DMS53 treated with DMSO at 0.1 percent for 48 hours (cell line): ENCODE measurements at regions not wholly inside any gene's neighbourhood (a gene's known extent, or its start where the extent isn't known, plus 50 kb on each side); places are given as distances from the start of the nearest gene placed in this dataset.
A peak's percentile ranks its signal among the peaks of the same experiment; 100 is the strongest.

Source experiments
- DNase-seq: peaks from one replicate; lab custom pipeline; 2025; ENCODE audit not compliant: unreplicated experiment; lab: John Stamatoyannopoulos, UW

DNA sequence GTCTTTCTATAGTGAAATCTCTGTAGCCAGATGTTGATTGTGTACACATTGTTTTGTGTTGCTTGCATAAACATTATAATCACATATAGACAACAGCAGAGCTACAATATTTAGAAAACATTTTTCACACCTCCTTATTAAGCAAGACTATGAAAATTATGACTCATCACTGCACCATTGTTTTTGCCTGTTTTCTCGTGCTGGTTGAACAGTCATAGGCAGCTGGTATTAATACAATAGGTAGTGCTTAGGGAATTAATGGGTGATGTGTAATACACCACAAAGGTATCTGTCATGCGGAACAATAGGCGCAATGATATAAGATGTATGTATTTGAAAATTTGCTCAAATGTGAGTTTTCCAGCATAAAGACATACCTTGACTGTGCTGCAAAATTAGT, 449.3 kb downstream of the FOXG1 start:
- peak; percentile 33 for DNase-seq

DNA sequence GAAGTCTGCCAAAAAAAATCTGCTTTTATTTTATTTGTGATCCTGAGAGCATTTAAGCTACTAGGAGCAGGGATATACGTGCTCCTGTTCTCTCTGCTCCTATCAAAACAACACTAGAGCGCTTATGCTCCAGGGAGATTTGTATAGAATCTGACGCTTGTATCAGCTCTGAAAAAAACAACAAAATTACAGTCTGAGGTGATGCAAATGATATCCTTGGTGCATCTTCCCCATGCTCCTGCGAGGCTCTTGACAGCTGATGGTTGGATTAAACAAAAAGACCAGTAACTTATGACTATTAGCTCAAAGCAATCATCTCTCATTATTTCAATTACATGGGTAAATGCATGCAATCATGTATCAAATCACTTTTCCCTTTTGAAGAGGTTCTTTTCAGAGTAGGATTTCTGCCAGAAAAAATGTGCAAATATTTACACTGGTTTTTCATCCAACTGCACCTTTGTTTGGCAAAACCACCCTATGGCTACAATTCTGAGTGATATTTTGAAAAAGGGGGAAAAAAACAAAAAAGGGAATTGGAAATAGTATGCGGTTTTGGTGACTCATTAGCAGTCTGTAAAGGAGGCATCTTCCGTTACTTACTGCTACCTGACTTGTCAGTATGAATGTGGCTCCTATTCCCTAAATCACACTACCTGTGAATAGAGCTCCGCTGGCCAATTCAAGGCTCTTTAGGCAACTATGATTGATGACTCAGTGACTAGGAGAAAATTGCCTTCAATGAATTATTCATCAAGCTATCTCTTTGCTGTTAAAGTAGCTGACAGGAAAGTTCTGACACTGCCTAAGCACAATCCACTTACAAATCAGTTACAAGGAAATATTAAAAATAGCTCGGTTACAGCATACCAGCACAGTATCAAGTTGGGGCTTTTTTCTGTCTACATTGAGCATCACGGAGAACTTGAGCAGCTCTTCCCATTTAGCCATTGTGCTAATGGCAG, 450.0 kb downstream of the FOXG1 start:
- peak; percentile 78 for DNase-seq

DNA sequence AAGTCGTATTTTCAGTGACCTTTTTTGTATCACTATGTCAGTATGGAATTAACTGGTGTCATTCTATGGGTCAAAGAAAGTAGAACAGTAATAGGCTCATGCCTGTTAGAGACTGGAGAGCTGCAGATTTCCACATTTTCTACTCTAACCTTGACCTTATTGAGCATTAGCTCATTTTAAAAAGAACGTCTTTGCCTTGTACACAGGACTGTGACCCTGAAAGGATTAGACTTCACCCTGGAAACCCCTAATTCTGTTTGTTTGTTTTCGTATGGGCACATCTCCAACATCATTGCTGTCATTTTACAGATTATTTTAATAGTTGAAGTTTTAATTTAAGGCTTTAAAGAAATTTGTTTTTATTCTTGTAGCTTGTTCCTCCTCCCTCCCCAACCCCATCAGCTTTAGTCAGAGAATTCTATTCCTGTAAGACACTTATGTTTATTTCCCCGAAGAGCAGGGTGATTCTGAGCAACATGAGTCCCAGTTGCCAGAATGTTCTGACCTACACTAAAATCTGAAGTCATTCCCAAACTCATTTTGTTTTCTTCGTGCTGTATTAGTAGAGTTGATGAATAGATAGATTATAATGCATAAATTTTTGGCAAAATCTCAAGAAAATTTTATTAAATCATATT, 451.3 kb downstream of the FOXG1 start:
- DNase-seq, result no peak

GRCh38 chr14:29220072-29220471, 453.5 kb downstream of the FOXG1 start:
- DNase-seq, result peak; percentile 38

DNA sequence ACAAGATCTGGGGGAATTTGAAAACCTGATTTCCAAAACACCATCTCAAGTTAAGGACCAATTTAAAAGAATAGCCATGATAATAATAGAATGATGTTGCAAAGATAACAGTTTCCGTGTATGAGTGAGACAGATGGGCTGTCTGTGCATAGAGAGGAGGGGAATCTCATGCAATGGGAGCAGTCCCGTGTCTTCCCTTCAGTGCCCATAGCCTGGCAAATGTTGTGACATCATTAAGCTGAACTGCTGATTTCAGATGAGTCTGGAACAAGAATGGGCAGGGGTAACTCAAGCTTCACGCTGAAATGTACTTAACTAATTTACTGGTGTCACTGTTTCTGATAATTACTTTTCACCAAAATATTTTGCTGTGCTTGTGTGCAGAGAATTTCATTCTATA, 454.0 kb downstream of the FOXG1 start:
- no peak for DNase-seq

DNA sequence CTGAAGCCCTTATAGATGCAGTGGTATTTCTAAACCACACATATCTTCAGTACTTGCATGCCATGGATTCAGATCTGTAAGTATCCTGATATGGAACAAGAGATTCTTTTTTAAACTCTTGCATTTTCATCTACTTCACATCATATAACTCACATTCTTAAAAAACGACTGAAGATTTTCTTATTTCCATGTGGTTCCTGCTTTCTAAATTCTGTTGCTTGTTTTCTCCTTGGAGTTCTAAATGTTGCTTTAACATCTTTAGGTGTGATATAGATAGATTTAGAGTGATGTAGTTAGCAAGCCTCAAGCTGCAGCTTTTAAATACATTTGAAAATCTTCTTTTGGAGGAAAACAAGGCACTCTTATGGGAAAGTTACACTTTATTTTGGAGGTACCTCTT, 455.4 kb downstream of the FOXG1 start:
- no peak for DNase-seq

GRCh38 chr14:29222671-29223268, 456.2 kb downstream of the FOXG1 start:
- peak; percentile 27 for DNase-seq

DNA sequence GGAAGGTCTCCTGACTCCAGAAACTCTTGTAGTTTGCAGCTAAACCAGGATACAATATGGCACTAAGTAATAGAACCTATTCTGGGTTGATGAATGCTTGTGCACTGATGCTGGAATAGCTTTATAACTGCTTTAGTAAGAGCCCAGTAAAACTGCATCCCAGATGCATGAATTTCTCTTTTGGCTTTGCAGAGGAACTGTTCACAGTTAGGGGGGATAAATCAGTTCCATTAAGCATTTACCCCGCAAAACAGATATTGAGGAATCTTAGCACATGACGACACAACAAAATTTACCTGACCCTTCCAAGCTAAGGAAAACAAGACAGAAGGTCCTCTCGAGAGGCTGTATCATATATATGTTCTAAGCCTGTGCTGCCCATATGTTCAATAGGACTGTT, 457.4 kb downstream of the FOXG1 start:
- DNase-seq, result no peak

GRCh38 chr14:29227631-29228030, 461.0 kb downstream of the FOXG1 start:
- DNase-seq, result no peak

DNA sequence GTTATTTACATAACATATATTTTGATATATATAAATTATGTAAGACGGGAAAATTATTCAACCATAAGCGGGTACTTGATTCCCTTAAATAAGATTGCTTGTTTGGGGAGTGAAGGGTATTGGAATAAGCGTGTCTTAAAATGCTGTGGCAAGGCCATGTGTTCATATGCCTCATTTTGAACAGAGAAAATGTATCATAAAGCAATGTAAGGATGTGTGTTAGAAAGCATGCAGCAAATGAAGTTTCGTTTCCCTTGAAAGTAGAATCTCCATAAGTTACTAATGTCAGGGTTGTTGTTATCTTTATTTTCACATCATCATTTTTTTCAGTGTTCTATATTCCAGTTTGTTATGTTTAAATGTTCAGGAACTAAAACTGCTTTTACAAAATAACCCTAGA, 465.6 kb downstream of the FOXG1 start:
- no peak for DNase-seq

DNA sequence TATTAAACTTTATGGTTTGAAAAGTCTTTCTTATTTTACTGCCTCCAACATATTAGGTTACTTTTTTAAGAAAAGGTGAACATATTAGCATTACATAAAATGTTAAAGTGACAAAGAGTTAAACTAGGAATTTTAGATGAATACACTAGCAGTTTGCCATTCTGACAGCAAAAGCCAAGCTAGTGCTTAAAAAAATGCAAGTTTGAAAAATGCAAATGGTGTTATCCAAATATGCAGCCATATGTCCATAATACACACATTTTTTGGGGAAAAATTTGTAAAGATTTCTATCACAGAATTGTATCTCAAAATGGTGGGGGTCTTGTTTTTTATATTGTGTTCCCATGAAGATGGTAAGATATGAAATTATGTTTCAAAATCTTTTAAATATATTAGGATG, 466.1 kb downstream of the FOXG1 start:
- no peak for DNase-seq

- DNase-seq, result no peak
Measured at GRCh38 chr14:29233188-29233587, 466.6 kb downstream of the FOXG1 start.

DNA sequence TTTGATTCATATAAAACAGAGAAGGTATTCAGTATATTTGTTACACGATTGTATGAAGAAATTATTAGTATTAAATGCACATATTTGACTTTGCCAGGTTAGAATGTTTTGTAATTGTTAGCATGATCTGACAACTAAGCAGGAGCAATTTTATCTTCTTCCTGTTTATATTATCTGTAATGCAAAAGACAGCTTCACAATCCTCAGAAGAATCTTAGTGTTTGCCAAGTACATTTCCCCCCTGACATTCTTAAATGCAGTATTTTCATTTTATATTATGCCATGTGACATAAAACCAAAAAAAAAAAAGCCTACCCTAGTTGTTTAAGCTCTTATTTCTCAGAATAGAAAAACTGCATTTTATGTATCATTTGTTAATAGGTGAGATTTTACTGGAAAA, 469.4 kb downstream of the FOXG1 start:
- no peak for DNase-seq

GRCh38 chr14:29236401-29236800, 469.8 kb downstream of the FOXG1 start:
- DNase-seq, result no peak

DNA sequence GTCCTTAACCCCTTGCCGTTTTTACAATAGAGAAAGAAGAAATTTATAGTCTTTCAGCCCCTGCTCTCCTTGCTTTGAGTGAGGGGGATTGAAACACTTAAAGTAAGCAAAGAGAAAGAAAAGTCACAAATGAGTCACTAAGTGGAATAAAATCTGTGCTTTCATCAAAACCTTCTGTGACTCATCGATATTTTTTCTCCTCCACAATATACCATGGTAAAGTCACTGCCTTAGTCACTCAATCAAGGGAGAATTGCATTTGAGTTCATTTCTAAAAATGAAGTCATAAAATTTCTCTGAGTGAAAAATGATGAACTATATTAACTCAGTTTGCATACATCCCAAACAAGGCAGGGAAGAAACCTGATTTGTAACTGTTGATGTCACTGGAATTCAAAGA, 470.3 kb downstream of the FOXG1 start:
- DNase-seq, result no peak

GRCh38 chr14:29240066-29240465, 473.5 kb downstream of the FOXG1 start:
- no peak for DNase-seq

- peak; percentile 16 for DNase-seq
Measured at GRCh38 chr14:29242755-29243754, 476.5 kb downstream of the FOXG1 start.

GRCh38 chr14:29255692-29256091, 489.1 kb downstream of the FOXG1 start:
- DNase-seq, result no peak

- DNase-seq, result no peak
Measured at GRCh38 chr14:29262979-29263378, 496.4 kb downstream of the FOXG1 start.

- no peak for DNase-seq
Measured at GRCh38 chr14:29264865-29265264, 498.3 kb downstream of the FOXG1 start.

DNA sequence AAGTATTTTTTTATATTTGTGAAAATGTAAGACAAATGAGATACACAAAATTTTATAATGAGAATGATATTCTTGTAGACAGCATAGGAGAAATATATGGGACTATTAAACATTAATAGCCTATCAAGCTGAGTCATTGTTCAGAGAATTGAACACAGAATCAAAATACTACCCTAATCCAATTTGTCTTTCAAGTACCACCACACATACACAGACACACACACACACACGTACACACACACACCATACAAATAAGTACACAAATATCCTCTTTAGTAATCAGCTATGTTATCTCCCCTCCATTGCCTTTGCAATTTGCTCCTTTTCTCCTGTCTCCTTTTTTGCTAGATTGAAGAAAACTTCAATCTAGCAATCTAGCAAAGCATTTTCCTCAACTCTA, 499.3 kb downstream of the FOXG1 start:
- no peak for DNase-seq
